Endothelial cell of umbilical vein (primary cell): ENCODE measurements at regions not wholly inside any gene's neighbourhood (a gene's known extent, or its start where the extent isn't known, plus 50 kb on each side); places are given as distances from the start of the nearest gene placed in this dataset.

Experiments used
- CTCF ChIP-seq, 2 donors: IDR thresholded peaks; 1 replicate in 1 of 2; 2 replicates in 1 of 2; pipeline ENCODE4 v1.5.1; 2011; ENCODE audit warnings: low read length in 2 of 2, mild to moderate bottlenecking in 2 of 2, moderate library complexity in 2 of 2, control low read depth in 1 of 2, inconsistent platforms in 1 of 2, low read depth in 1 of 2; ENCODE audit not compliant: insufficient read depth in 1 of 2; ENCODE audit errors: extremely low read depth in 1 of 2
- FOS ChIP-seq: IDR thresholded peaks from 2 replicates; pipeline ENCODE4 v1.6.1; 2011; ENCODE audit warnings: mild to moderate bottlenecking, low read length, moderate library complexity, borderline replicate concordance; ENCODE audit not compliant: insufficient read depth

GRCh38 chr15:36430280-36430679 is 149.1 kb upstream of the CDIN1 start:
- no peak for TF ChIP-seq CTCF (IDR thresholded peaks at IDR 0.05; ENCODE audit: extremely low read depth in 1 of 2, insufficient read depth in 1 of 2, low read depth in 1 of 2, low read length in 2 of 2)
- TF ChIP-seq FOS = no peak
